ENCODE measurements at regions not wholly inside any gene's neighbourhood (a gene's known extent, or its start where the extent isn't known, plus 50 kb on each side); places are given as distances from the start of the nearest gene placed in this dataset.

DNA sequence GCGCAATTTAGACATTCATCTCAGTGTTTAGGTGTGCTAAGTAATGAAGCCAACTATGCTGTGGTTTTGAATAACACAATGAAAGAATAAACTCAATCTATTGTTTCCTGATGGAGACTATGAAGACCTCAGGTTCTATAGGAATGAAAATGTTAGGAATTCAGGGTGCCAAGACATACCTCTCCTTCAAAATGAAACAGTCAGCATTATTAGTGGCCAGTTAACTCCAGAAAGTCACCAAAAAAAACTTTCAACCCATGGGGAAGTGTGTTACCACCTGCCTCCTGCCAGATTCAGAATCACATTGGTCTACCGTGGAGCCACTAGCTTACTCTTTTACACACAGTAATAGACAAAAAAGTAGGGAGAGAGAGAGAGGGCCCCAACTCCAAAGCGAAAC lies 352.9 kb downstream of the GABRG1 start:
- TF ChIP-seq, protein P1, sequence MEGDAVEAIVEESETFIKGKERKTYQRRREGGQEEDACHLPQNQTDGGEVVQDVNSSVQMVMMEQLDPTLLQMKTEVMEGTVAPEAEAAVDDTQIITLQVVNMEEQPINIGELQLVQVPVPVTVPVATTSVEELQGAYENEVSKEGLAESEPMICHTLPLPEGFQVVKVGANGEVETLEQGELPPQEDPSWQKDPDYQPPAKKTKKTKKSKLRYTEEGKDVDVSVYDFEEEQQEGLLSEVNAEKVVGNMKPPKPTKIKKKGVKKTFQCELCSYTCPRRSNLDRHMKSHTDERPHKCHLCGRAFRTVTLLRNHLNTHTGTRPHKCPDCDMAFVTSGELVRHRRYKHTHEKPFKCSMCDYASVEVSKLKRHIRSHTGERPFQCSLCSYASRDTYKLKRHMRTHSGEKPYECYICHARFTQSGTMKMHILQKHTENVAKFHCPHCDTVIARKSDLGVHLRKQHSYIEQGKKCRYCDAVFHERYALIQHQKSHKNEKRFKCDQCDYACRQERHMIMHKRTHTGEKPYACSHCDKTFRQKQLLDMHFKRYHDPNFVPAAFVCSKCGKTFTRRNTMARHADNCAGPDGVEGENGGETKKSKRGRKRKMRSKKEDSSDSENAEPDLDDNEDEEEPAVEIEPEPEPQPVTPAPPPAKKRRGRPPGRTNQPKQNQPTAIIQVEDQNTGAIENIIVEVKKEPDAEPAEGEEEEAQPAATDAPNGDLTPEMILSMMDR (conservative IDR thresholded peaks at IDR 0.05; ENCODE audit: low read depth, low read length) = no peak
- no peak for TF ChIP-seq EZH2 (IDR thresholded peaks at IDR 0.05; ENCODE audit: low read length, unreplicated experiment)
